D721Med (cell line): ENCODE measurements at regions not wholly inside any gene's neighbourhood (a gene's known extent, or its start where the extent isn't known, plus 50 kb on each side); places are given as distances from the start of the nearest gene placed in this dataset.

Experiments used
- DNase-seq: peaks from one replicate; pipeline ENCODE4 v3.0.0; 2011; ENCODE audit warnings: low spot score; ENCODE audit not compliant: insufficient read length
- FAIRE-seq: peaks from 2 replicates; lab custom pipeline; 2011; peaks lifted over from hg19 to GRCh38; lab: Jason Lieb, UNC
- TF ChIP-seq, protein P1 (sequence below): IDR thresholded peaks from 2 replicates; pipeline ENCODE4 v1.5.1; 2012; ENCODE audit warnings: mild to moderate bottlenecking, control low read depth; ENCODE audit not compliant: insufficient read depth; ENCODE audit errors: missing control alignments

DNA sequence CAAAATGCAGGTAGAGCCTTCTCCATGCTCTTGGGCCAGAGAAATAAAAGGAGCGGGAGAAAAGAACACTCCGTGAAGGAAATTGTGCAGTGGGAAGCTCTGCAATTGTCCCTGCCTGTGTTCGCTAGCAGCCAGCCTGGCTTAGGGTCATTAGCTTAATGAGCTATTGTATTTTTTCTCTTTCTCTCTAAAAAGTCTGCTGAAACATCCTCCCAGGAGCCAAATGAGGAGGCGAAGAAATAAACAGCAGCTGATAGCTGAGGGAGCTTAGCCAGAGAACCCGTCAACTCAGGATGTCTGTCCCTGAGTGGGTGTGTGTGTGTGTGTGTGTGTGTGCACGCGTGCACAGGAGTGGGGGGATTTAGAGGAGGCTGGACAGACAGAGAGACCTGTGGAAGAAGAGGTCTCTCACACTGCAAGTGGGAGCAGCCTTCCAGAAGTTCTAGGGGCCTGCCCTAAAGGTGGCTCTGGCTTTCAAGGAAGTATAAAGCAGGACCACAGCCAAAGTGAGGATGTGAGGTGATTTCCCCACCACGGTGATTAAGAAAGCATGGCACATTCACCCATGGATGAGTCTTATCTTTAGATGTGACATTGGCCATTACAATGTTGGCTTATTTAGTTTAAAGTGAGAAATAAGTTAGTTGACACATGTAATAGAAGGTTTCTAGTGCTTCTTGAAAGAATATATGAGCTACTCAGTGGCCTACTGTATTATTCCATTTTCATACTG lies 690.4 kb downstream of the RNF144A start:
- no peak for FAIRE-seq
- DNase-seq, result no peak
- TF ChIP-seq, protein P1, sequence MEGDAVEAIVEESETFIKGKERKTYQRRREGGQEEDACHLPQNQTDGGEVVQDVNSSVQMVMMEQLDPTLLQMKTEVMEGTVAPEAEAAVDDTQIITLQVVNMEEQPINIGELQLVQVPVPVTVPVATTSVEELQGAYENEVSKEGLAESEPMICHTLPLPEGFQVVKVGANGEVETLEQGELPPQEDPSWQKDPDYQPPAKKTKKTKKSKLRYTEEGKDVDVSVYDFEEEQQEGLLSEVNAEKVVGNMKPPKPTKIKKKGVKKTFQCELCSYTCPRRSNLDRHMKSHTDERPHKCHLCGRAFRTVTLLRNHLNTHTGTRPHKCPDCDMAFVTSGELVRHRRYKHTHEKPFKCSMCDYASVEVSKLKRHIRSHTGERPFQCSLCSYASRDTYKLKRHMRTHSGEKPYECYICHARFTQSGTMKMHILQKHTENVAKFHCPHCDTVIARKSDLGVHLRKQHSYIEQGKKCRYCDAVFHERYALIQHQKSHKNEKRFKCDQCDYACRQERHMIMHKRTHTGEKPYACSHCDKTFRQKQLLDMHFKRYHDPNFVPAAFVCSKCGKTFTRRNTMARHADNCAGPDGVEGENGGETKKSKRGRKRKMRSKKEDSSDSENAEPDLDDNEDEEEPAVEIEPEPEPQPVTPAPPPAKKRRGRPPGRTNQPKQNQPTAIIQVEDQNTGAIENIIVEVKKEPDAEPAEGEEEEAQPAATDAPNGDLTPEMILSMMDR, result no peak

DNA sequence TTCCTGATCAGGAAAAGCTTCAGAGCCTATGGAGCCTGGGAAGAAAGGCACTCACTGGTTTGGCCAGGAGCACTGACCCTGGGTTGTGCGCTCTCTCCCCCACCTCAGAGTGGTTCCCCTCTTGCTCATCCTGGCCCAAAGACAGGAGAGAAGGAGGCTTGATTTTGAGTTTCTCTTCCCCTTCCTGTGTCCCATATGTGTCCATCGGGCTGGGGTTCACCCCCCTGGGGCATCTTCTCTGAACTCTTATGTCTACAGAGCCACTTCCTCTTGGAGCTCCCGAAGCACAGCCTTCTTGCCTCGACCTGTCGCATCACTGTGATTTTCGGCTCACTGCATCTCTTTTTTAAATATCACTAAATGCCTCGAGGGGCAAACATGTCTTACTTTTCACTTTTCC lies 692.3 kb downstream of the RNF144A start:
- DNase-seq, result no peak
- FAIRE-seq, result no peak
- TF ChIP-seq, protein P1, result no peak

DNA sequence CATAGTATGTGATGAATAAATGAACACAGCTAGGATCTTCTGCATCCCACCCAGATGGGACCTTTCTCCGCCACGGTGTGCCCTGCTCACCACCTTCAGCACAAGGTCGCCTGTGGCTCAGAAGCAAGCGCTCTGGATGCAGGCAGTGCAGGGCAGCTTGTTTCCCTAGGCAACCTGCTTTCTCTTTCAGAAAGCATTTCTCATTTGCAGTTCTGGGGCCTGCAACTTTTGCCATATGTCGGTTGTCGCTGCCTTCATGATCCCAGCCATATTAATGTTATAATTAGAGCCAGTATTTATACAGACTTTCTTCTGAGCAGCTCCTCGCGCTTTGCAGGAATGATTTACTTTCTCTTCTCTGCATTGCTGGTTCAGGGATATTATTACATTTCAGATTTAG lies 692.8 kb downstream of the RNF144A start:
- FAIRE-seq (no peak), DNase-seq (no peak)
- TF ChIP-seq, protein P1, result no peak

DNA sequence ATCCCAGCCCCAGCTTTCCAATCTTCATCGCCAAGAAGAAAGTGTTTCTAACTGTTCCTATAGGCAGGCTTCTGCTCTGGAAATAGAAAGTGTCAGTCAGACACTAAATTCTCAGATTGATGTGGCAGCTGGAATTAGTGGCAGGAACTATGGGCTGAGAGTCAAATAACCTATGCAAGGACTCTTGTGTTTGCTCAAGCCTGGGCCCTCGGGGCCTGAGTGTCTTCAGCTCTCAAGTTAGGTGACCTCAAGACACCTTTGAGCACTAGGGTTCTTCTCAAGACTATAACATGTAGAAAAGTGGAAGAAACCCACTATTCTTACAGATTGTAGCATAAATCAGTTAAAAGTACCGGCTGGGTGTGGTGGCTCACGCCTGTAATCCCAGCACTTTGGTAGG lies 694.5 kb downstream of the RNF144A start:
- DNase-seq (no peak), FAIRE-seq (no peak)
- TF ChIP-seq, protein P1, result no peak

DNA sequence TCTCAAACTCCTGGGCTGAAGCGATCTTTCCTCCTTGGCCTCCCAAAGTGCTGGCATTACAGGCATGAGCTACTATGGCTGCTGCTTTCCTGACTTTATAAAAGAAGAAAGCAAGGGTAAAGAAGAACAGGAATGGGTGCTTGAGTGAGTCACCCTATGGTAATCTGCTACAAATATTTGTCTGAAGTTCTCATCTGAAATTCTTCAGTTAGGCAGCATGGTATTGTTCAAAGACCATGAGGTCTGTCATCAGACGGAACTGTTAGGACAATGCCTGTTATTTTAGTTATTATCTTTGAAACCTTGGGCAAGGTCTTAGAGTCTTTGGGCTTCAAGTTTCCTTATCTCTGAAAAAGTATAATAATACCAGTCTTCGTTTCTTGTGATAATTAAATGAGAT lies 695.8 kb downstream of the RNF144A start:
- no peak for DNase-seq
- no peak for FAIRE-seq

DNA sequence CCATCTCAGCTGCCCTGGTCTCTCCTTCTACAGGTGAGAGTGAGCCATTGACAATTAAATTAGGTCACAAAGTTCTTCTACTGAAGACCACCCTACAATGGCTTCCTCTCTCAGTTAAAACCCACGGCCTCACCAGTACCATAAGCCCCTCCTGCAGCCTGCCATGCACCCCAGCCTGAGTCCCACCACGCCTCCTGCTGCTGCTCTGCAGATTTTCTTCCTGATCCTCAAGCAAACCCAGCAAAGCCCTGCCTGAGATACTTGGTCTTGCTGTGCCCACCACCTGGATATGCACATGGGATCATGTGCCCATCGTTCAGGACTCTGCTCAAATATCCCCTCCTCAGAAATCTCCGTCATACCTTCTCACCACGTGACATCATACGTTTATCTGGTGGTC lies 696.6 kb downstream of the RNF144A start:
- TF ChIP-seq, protein P1, result no peak
- FAIRE-seq (no peak), DNase-seq (no peak)

More for the DNA sequence above, 695.8 kb downstream of the RNF144A start:
- TF ChIP-seq, protein P1, result no peak

DNA sequence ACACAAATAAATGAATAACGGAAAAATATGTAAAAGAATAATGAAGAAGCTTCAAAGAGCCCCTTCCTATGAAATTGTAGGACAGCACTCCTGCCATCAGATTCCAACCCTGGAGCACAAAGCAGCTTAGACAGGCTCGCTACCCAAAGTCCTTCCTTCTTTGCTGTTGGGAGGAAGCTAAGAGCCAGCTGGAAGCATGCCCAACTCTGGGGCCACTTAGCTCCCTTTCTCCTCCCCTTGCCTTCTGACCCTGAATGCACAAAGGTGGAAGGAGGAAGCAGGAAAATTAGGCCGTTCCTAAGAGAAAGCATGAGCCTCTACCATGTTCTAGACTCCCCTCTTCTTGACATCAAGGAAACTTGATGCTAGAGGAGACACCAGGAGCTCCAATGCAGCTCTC lies 700.8 kb downstream of the RNF144A start:
- no peak for DNase-seq
- no peak for FAIRE-seq
- TF ChIP-seq, protein P1, result no peak
